ENCODE measurements at regions not wholly inside any gene's neighbourhood (a gene's known extent, or its start where the extent isn't known, plus 50 kb on each side); places are given as distances from the start of the nearest gene placed in this dataset.
A peak's percentile ranks its signal among the peaks of the same experiment; 100 is the strongest.

DNA sequence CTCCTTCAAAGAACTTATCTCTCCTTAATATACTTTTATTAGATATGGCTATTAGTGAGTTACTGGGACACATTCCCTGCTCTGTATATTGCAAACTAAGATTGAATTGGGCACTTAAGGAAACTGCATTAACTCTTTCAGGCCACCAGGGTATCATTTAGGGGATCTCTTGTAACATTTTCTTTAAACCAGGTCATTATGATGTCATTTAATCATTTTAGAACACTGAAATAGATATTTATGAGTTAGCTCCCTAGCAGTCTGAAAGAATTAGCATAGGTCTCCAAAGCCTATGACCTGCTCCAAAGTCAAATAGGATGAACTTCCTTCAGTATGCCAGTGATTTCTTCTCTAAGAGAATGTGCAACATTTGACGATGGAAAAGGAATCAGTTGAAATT lies 506.9 kb downstream of the FOXG1 start:
- no peak for DNase-seq

DNA sequence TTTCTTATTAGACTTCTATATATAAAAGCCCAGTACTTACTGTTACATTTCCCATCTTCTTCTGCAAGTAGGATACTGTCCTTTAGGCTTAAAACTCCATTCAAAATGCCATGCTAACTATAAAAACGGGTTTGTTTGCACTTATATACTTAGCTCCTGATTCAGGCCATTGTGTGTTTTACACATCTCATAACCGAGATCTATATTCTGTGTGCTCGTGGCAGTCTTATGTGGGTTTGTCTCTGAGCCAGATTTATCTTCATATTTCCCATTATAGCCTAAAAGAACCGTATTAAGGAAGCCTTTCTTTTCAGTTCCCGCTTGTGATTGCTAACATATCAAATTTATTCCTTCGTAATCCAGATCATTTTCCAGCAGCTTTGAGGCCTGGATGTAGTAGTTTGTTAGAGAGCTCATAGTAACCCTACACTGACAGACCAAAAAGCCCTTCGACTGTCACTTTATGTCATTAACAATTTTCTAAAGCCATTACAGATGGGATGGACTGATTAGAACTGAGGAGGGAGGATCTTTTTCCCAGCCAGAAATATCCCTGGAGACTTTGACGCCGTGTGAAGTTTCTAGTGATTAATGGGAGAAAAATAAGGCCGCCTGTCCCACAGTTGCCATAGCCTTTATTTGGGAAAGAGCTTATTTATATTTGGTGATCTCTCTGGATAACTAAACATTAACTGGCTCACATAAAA lies 508.5 kb downstream of the FOXG1 start:
- DNase-seq: no peak

DNA sequence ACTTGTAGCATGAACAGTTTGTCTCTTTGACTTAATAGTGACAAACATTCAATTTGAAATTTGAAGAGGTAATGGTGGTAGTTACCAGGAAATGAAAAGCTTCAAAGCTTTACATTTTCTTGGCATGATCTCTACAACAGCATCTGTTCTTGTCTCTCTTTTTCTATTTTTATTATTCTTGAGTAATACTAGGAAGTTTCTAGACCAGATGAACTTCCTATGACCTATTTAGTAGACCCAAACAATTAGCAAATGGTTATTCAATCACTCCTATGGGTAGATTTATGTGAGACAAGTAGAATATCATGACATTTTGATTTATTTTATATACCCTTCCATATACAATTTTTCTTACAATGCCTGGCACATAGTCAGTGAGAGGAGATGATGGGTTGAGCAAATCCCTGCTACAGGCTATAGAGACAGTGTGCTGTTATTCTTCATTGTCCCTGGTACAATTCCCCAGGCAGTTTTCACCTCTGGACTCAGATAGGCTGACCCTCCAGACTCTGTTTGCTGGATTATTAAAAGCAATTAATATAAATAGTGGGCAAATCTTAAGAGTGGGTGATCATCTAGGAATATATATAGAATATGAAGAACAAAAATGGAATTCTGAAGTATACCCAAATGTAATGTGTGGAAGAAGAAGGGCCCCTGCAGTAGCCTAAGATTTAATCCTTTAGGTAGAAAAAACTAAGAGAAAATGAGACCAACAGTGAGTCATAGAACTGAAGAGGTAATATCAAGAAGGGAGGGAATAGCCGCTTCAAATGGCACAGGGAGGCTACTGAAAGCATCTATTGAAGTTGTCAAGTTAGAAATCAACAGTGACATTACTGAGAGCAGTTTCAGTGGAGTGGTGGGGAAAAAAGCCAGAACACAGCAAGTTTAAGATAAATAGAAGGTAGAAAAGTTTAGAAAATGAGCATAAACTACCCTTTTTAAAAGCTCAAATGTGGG lies 512.0 kb downstream of the FOXG1 start:
- no peak for DNase-seq

DNA sequence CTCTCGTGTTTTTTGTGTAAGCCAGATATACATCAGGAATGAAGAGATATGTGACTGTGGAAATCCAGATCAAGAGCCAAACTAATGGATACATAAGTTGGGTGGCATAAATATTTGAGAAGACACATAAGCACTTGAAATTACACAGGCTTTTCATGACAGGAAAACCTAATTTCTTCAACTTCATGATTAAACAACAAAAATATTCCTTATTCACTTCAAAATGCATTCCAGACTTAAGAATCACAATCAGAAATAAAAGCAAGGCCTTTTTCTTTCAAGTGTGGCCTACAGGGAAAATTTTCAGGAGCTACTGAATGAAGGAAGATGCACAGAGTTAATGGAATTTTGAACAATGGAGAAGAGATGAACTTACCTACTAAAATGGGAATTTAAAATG lies 515.6 kb downstream of the FOXG1 start:
- no peak for DNase-seq

DNA sequence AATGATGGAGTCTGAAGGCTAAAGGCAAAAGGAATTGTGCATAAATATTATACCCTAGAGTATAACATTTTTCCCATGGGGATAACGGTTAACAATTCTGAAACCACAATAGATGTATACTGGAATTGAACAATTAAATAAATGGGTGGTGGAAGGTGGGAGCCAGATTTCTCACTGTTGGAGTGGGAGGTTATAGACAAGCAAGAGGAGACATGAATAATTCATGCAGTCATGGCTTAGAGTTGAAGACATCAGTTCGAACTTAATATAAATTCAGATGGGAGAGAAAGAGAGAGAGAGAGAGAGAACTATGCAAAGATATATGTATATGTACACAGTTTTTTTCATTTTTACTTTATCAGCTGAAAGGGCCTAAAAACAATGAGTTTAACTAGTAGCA lies 523.9 kb downstream of the FOXG1 start:
- DNase-seq: no peak

DNA sequence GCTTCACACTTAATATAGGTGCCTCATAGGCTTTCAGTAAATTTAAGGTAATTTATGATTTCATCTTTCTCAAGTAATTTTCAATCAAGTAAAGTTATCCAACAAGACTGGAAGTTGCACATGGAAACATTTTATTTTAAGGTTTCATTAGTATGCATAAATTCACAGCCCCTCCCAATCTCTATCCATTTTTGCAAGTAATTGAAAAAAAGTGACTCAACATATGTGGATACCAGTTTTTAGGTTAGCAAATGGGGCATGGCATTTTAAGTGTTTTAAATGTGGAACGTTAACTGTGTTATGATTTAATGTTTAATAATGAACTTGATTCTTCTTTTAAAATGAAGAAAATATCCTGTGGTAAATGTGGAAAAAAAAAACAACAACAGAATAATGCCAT lies 532.8 kb downstream of the FOXG1 start:
- DNase-seq: no peak

DNA sequence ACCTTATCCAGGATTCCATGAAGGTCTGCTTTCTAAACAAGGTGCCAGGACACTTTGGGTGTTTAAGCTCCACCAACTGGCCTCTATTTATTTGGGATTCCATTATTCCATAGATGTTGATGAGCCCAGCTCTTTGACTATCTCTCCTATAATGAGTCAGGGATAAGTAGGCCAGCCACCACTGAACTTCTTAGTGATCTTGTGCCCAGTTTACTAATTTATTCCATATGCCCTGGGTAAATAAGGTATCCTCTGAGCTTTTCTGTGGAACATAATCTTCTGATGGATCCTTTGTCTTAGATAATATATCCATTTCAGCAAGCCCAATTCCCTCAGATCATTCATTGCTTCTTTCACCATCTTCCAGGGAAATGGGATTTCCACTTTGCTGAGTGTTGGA lies 535.0 kb downstream of the FOXG1 start:
- DNase-seq: no peak

DNA sequence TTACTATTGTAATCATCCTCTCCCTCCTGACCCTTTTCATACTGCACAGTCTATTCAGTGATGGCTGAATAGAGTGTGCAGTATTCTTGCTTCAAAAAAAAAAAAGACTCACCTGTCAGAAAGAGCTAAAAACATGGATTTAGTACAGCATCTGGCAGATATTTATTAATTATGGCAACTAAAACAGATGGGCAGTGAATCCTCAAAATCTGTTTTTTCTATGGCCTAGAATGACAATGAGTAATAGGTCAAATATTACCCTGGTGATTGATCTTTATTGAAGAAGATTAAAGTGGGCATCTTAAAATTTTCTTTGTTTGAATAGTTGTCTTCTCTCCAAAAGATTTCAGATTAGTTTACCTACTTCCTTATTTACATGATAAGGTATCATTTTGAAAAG lies 543.6 kb downstream of the FOXG1 start:
- no peak for DNase-seq

DNA sequence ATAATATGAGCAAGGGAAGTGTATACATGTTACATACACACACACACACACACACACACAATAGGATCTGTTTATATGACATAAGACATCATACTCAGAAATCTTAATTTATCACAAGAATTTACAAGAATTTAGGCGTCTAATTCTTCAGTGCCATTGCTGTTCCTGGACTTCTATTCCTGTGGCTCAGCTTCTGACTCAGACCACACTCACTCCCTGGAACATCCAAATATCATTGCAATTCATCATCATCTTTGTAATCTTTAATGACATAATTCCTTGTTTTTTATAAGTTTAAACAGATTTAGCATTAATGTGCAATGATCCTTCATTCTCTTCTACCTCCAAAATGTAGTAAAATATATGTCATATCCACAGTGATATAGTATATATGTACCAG lies 544.2 kb downstream of the FOXG1 start:
- DNase-seq: no peak

DNA sequence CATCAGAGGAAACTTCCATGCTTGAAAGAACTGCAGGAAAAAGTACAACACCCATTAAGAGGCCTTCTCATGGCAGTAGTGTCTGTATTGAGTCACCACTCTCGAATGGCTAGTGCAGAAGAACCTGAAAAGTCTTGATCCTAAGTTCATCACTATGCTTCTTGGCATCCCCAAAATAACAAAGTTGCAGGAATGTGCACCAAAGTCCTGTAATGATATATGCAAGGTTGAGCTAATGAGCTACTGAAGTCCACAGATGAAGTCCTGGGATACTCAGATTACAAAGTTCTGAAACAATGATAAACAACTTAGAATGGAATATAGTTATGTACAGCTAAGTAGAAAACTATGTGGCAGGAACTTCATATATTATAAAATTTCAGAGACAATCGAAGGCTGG lies 545.4 kb downstream of the FOXG1 start:
- no peak for DNase-seq

DNA sequence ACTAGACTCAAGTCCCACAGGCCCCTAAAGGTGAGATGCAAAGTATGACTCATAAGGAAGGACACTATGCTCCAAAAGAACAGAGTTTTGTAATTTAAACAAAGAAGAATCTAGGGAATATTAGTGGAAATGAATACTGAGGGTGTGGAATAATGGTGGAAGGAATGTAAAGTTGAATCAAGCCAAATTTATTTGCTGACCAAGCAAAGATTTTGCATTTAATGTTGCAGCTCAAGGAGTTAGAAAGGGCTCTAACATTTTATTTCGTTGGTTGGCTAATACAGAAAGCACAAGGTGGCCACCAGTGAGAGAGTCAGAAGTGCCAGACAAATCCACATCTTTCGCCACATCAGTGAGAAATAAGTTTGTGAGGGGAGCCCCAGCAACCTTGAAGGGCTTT lies 550.3 kb downstream of the FOXG1 start:
- no peak for DNase-seq

DNA sequence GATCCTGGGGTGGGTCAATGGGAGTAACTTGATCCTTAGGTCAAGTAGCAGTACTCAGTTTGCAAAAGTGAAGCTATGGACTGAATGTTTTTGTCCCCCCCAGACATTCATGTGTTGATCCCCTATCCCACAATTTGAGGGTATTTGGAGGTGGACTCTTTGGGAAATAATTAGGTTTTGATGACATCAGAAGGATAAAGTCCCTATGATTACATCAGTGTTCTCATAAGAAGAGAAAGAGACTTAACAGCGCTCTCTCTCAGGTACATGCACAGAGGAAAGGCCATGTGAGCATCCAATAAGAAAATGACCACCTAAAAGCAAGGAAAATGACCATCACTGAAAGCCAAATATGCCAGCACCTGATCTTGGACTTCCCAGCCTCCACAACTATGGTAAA lies 550.8 kb downstream of the FOXG1 start:
- no peak for DNase-seq

DNA sequence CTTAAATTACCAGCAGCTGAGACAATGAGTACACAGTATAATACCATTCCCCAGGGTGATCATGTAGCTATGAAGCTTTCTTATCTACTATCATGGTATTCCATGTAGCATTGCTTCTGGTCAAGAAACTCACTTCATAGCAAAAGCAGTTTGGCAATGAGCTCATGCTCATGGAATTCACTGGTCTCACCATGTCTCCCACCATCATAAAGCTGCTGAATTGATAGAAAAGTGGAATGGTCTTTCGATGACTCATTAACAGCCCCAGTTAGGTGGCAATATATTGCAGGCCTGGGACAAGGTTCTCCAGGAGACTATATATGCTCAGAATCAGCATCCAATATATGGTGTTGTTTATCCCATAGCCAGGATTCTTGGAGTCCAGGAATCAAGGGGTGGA lies 553.7 kb downstream of the FOXG1 start:
- DNase-seq: no peak

DNA sequence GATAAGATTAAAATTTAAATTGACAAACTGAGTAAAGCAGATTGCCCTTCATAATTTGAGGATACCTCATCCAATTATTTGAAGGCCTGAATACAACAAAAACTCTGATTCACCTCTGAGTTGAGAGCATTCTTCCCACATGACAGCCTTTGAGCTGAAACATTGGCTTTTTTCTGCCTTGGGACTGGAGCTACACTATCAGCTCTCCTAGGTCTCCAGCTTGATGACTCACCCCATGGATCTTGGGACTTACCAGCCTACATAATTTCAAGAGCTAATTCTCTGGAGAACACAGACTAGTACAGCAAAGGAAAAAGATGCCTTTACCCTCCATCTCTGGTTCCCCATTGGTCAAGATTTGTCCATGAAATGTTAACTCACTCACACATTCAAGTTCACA lies 555.1 kb downstream of the FOXG1 start:
- no peak for DNase-seq

DNA sequence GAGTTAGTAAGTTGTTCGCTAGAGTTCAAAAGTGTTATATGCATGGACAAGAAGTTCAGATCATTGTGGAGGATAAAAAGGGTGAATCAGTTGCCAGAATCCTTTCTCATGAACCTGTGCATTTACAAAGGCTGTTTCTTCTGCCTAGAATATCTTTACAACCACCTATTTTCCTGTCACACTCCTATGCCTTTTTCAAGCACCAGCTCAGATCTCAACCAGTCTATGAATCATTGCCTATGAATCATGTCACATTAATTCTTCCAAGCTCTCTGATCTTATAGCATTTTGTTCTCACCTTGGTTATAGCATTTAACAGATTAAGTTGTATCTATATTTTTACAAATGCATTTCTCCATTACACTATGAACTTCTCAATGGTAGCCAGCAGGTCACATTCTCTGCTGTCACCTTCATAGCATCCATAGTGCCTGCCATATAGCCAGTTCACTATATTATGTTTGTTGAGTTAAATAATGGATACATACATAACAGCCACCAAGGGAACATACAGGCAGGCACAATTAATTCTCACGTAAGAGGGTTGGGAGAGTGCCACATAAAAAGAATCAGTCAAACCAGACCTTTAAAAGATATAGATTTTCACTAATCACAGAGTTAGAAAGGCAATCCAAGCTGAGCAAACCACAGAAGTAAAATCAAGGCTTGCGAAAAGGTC lies 573.0 kb downstream of the FOXG1 start:
- DNase-seq: peak in 1 of 51 donors; percentile 41

DNA sequence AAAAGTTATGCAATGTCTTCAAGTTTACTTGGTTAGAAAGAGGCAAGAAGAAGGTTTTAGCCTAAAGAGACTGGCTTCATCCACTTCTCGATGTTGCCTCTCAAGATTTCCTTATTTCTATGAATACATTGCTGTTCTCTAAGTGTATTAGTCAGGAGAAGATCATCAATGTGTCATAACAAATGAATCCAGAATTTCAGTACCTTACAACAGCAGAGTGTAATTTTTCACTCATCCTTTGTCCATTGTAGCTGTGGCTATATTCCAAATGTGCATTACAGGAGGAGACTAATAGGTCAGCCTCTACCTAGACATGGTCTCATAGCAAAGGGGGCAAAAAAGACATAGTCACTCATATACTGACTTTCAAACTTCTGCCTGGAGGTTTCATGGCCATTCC lies 579.1 kb downstream of the PRKD1 start:
- no peak for DNase-seq

DNA sequence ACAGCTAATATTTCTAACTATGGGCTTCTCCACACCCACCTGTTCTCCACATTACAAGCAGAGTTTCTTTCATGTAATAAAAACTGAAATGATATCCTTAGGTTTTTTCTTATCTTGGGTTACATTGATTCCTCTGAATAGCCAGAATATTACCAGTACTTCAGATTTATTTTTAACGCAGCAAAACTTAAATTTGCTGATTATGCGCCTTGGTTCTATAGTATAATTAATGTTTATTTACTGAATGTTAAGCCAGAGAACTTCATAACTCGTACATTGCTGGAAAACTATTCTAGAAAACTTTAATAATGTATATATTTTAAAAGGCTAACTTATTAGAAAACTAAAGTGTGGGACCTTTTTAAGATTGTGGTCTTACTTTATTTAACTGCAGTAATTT lies 577.2 kb downstream of the PRKD1 start:
- DNase-seq: no peak

DNA sequence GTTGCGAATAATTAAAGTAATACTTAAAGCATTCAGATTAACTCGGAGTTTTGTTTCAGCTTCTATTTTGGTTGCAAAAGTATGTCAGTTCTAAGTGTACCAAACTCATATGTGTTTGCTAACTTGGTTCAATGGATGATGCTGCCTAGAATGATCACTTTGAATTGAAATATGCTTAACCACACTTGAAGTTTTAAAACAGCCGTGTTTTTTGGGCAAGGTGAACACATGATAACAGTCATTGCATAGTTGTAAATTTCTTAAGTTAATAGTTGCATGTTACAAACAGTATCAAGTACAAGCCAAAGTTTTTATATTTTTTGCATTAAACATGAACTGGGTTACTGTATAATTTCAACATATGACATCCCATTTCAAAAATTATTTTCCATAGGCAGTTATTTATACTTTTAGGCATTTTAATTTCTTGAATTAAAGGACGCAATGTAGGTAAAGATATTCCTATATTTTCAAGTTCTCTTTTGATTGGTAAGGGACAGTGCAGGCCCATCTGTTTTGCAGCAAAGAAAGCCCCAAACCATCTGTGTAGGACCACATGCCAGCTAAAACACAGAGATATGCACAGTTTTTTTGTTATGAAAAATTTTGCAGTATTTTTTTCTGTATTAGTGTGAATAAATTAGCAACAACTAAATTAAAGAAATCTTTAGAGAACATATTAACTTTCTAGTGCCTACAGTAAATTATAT lies 575.5 kb downstream of the PRKD1 start:
- no peak for DNase-seq

DNA sequence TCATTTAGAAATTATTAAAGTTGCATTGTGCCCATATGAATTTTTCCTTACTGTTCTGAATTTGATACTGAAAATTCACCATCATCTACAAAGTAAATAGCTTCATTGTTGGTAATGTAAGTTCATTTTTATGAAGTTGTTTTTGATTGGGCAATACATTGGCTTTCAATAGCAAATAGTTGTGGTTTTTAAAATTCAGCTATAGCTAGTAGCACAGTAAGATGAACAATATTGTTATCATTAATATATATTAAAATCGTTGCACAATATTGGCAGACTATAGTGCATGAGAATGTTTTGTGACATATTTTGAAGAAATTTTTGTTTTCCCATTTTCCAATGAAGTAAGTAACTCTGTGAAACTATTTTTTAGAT lies 575.0 kb downstream of the PRKD1 start:
- no peak for DNase-seq

DNA sequence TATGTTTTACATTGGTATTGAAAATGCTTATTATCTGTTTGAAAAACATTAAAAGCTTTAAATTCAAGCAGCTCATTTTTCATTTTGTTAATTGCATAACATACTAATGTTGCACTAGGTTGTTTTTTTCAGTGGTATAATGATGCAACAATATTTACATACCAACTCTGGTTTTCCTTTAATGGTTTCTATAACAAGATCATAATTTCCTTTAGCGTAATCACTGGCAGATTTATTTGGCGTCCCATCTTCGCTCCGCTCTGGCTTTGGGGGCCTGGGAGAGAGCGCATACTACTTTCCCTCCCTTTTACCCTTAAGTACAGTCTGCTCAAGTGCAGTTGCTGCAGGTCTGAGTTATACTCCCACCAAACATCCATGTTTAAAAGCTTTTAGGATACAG lies 574.1 kb downstream of the PRKD1 start:
- no peak for DNase-seq

DNA sequence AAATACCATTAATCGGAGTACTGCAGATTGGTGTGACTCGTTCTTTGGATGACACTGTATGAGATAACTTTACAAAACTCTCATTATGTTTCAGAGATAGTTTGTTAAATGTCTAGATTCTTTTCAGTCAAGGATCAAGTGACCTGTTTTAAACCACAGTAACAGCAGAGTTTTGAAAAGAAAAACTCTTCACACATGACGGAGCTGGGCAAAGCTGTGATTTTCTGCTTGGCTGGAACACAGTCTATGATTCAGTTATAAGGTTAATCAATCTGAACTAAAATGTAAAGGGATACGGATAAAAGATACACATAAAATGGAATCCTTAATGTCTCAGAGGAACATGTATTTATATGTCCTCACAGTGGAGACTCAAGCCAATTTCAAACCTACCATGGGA lies 573.2 kb downstream of the PRKD1 start:
- DNase-seq: no peak

DNA sequence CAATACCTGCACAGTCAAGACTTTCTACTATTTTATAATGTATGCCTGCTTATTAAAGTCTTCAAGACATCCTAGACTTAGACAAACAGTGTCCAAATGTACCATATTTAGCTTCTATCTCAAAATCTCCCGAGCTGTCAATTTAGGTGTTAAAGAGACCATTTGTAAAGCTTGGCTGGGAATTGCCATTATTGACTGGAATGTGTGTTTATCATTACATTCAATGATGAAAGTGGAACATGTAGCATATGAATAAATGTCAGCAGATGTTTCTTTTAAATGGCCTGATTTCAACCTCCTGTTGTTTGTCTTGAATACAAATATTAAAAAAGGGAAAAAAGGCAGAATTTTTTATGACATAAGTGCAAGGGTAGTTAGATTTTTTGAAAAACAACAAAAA lies 572.3 kb downstream of the PRKD1 start:
- no peak for DNase-seq
